GM18907 (cell line): ENCODE measurements at regions not wholly inside any gene's neighbourhood (a gene's known extent, or its start where the extent isn't known, plus 50 kb on each side); places are given as distances from the start of the nearest gene placed in this dataset.
A peak's percentile ranks its signal among the peaks of the same experiment; 100 is the strongest.
"Not testable (repeated sequence)": the region's sequence is repeated elsewhere in the genome, so short reads cannot be mapped to it uniquely, and the experiment has no call there.

ENCODE experiments used
- ATAC-seq: cut with Tn5 transposase; IDR thresholded peaks from one replicate; pipeline ENCODE4 v1.9.1; 2021; ENCODE audit warnings: mild to moderate bottlenecking, moderate library complexity; ENCODE audit not compliant: unreplicated experiment

DNA sequence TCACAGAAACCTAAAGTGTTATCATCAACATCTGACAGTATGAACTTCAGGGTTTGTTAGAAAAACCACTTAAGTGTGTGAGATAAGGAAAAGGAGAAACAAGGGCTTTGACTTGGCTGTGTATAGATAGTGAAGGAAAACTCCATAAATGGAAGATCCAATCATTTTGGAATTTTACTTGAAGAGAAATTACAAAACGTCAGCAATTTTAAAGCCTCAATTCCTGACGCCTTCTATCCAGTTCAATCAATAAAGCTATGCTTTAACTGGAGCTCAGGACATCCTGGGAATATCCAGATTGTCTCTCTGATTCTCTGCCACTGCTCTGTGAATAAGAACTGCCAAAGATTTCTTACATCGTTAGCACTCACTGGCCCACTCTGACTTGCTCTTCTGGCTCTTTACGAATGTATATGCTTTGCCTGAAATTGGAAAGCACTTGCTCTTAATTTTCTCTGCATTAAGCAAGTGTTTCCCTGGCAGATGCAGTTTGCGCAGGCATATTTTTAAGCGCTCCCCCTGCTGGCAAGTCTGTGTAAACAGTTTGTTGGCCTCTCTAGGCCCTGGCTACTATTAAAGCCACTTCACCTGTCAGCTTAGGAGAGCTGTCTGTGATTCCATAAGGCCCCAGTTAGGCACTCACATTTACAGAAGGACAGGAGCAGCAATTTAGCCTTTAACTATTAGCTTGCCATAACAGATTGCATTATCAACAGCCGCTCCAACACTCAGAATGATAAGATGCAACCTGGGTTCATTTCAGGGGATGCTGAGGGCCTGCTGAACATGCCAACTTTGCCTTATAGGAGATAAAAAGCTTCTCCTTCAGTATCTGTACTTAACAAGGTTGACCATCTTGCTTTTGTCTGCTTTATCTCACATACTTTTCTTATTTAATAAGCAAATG is 251.4 kb upstream of the DDX53 start:
- ATAC-seq = peak; percentile 94

DNA sequence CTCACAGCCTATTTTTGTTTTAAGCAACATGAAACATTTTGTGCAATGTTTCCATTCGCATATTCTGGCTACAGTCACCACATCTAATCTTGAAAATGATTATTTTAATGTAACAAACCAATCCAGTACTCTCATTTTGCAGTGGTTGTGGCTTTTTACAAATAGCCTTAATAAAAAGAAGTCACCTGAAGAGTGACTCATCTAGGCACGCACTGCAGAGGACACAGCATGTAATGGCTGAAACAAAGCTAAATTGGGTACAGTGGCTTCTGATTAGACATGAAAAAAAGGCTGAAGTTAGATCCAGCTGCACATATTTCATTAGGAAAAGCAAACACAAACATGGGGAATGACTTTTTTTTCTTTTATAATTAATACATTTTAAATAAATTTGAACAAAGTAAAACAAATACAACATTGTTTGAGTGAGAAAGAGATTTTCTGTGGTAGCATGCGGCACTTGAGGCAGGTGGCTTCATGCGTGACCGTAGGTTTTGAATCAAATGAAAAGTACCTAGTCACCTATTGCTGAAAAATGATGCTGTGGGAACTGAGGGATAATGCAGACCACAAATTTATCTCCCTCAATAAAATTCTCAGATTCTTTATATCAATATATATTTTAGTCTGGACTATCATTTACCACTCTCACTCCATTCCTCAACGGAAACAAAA is 240.8 kb upstream of the DDX53 start:
- ATAC-seq = peak; percentile 79

DNA sequence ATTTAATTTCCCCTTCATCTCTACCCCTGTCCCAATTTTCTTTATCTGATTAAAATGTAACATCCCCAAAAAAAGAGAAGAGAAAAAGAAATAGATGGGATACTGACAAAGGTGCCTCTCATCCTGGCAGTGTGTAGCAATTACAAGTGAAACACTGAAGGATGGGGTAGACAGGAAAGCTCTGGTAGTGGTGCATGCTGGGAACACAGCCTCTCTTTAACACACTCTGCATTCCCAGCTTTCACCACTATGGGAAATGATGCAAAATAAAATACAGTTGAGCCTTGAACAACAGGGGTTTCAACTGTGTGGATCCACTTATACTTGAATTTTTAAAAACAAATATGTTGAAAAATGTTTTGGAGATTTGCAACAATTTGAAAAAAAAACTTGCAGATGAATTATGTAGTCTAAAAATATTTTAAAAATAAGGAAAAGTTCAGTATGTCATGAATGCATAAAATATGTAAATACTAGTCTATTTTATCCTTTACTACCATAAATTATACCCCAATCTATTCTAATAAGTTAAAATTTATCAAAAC is 239.2 kb upstream of the DDX53 start:
- no peak for ATAC-seq

DNA sequence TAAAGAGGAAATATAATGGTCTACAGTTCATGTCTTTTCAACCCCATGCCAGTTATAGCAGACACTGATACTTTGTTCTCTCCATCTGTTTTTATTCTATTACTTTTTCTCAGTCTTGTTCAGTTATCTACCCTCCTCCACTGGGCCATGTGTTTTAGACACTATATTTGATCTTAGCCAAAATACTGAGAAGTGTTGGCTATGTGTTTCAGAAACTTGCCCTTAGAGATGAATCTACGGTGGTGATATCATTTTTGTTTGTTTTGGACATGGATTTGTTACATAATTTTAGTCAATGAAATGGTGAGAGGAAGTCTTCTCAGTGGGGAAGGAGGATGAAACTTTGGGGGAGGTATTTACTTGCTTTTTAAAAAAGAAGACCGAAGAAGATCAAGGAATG is 211.5 kb upstream of the DDX53 start:
- no peak for ATAC-seq

DNA sequence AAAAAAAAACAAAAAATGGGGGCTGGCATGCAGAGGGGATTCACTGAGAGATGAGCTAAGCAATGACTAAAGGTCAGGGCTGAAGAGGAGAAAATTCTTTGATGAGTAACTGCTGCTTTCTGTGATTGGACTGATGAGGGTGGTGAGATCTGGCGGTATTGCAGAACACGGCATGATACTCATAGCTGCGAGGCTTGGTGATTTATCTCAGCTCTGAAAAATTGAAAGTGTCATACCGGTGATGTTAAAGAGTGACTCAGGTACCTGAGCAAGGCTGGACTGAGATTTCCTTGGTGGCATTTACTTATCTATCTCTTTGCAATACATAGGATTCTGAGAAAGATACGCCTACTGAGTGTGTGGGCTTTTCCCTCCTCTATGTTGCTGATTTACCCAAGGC is 204.1 kb upstream of the DDX53 start:
- ATAC-seq = no peak

DNA sequence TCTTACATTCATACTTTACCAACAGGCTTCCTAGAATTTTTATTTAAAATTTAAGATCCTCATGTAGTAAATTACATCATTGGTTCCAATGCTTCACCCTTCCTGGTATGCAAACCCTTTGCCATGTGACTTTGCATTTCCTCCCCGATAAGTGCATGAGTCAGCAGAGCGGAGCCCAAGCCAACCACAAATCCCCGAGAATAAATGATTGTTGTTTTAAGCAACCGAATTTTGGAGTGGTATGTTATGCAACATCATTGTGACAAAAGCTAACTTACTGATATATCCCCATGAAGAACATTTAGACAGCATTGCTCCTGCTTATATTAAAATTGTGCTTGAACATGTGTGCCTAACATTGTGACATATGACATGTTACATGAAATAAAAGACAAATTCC is 199.4 kb upstream of the DDX53 start:
- ATAC-seq = no peak

DNA sequence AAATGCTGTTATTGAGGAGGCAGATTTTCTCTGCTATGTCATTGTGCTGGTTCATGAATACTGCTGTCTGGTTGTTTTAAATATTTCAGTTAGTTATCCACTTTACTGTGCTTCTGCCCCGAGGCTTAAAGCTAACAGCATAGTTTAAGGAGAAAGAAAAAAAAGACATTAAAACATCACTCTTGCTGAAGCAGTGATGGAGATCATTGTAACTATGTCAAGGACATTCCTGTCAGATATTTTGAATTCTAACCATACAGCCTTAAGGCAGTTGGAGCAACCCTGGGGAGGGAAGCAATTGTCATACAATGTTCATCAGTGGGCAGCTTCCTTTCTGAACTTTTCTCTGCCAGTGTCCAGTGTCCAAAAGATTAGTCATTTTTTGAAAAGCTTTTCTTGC is 199.0 kb upstream of the DDX53 start:
- ATAC-seq = no peak

DNA sequence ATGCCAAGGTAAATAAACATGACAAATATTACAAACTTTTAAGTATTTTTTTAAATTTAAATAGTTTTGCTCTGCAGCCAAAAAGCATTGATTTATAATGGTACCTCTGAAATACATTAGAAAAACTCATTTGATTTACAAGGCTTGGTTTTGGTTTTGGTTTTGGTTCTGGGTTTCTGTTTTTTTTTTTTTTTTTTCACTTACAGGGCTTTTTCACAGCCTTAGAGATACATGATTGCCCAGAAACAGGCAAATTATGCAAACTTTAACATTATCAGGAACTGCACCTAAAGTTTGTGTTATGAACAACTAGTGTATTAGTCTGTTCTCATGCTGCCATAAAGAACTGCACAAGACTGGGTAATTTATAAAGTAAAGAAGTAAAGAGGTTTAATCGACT is 196.4 kb upstream of the DDX53 start:
- no peak for ATAC-seq

DNA sequence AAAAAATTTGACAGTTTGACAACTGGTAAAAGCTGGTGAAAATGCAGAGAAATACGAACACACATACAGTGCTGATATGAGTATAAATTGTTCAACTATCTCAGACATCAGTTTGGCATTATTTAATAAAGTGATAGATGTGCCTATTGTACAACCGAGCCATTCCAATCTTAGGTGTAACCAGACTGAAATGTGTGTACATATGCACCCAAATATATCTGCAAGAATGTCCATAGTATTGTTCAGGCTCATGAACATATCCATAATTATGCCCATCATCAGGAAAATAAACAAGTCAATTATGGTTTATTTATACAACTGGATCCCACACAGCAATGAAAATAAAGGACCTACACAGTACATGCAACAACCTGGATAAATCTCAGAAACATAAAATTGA is 188.9 kb upstream of the DDX53 start:
- no peak for ATAC-seq

DNA sequence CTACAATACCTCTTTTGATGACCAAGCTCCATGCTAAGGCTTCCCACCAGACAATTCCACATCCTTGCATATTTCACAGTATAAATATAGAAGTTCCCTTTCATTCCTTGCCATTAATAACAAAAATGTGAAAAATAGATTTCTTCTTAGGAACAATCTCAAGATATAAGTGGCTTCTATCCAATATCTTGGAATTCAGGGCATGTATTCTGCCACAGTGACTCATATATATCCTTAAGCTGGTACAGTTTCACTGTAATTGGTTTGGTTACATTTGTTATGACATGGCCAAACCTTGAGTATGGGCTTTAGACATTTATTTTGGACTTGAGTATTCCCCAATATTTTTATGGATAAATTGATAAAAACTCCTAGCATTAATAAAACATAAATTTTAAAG is 181.7 kb upstream of the DDX53 start:
- no peak for ATAC-seq

DNA sequence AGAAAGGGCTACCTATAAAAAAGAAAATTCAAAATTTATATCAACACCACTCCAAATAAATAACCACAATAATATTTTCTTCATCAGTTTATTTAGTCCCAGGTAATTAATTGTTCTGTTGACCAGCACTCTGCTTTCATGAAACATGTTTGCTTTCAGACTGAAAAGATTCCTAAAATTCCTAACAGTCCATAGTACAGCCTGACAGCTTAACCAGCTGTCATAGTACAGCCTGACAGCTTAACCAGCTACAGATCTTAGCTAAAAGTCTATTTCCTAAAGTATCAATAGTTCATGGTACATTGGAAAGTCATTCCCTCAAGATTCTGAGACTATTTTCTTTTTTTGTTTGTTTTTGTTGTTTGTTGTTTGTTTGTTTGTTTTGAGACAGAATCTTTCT is 144.1 kb upstream of the DDX53 start:
- no peak for ATAC-seq

DNA sequence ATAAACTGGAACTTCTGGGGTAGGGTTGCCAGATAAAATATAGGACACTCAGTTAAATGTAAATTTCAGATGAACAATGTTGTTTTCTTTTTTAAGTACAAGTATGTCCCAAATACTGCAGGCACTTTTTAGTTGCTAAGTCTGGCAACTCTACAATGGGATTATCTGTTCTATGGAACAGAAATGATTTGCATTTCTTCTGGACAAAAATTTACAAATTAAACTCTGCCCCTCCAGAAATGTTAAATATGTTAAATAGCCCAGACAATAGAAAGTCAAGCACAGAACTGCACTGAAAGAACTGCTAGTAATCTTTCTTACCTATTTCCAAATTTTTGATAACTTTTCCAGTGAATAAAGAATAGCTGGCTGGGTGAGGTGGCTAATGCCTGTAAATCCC is 140.1 kb upstream of the DDX53 start:
- ATAC-seq = no peak

DNA sequence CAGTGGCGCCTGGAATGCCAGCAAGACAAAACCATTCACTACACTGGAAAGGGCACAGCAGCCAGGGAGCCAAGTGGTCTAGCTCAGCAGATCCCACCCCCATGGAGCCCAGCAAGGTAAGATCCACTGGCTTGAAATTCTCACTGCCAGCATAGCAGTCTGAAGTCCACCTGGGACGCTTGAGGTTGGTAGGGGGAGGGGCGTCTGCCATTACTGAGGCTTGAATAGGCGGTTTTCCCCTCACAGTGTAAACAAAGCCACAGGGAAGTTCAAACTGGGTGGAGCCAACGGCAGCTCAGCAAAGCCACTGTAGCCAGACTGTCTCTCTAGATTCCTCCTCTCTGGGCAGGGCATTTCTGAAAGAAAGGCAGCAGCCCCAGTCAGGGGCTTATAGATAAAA is 133.0 kb upstream of the DDX53 start:
- not testable (repeated sequence) for ATAC-seq

DNA sequence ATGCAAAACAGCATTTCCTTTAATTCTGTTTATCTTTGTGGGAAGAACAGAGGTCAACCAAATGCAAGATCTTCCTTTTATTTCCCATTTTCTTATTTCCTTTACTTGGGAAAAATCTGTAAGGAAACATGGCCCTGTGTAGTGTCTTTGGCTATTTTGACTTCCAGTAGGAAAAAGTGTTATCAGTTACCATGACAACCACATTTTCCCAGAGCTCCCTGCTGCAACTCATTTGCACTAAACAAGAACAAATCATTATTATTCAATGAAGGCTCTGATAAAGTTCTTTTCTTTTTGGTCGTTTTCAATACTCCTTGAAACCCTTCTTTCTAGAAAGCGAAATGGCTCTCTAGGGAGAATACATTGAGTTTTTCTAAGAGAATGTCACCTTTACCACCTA is 117.2 kb upstream of the DDX53 start:
- no peak for ATAC-seq

DNA sequence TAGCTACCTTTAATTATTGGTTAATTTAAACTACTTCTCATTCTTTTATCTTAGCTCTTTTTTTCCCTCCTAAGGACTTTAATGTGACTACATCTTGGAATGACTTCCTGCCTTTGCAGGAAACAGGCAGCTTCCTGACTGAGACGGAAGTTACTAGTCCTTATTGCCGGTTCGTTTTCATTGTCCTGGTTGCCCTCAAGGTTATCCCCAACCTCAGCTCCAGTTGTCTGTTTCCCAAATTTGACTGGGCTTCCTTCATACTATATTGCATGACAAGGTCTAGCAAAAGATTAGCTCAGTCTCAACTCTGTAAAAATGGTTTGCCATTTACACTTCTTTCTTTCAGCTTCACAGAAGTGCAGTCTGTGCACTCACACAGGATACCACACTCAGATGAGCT is 109.9 kb upstream of the DDX53 start:
- no peak for ATAC-seq

DNA sequence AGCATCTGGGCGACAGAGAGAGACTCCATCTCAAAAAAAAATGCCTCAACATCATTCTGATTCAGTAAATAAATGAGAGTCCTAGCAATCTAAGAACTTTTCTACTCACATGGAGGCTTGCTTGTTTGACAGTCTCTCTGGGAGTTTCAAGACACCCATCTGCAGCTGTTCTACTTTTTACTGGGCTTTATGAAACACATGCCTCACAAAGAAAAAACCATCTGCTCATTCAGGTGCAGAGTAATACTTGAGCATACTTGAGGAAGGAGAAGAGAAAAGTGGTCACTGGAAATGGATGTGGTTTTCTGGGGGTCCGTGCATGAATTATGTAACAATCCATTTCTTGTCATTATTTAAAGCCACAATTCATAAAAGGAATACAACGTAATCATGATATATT is 87.1 kb upstream of the DDX53 start:
- no peak for ATAC-seq

DNA sequence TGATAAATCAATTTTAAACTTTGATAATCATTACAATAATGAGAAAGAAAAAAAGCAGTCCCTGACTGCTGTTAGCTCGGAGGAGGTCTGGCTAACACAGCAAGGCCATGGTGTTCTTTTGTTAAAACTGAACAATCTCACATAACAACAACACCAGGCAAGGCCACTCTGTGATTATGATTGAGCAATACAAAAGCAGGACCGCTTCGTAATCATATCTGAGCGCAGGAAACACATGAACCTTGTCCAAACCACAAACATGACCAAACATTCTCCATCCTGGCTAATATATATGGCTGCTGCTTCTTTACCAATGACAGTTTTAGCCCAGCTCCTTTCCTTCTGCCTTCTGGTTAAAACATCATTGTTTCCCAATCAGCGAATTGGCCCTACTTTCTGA is 76.8 kb upstream of the DDX53 start:
- ATAC-seq = no peak

DNA sequence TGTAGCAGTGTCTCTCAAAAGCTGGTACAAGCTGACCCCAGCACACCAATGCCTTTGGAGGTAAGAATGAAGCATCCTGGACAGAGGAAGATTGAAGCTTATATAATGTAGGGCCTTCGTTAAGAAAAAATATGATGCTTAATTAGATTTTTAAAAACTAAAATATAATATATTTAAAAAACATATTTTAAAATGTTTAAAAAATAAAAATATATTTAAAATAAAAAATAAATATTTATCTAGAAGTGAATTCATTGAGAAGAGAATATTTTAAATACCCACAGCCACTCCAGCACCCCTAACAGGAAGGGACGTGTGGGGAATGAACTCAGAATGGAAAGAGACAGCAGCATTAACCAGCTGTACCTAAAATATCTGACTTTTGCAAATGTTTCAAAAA is 65.1 kb upstream of the DDX53 start:
- no peak for ATAC-seq

DNA sequence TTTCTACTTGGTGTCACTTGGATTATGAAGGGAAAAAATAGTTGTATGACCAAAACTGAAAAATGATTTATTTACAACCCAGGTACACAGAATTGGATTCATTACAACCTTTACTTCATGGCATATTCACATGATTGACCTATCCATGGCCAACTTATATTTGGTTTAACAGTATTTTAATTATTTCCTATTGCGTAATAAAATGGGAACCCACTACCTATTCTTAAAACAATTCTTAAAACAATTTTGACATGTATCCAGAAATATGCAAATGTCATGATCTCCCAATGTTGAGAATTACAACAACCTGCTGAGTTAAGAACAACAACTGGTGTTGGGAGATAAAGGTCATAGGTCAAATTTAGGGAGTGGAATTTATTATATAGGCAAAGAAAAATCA is 54.8 kb upstream of the DDX53 start:
- ATAC-seq = no peak
